H1 (cell line): ENCODE measurements at regions not wholly inside any gene's neighbourhood (a gene's known extent, or its start where the extent isn't known, plus 50 kb on each side); places are given as distances from the start of the nearest gene placed in this dataset.

Source experiments
- CTCF ChIA-PET: fragments of 300-600 bp; sonication (Branson Sonifier 250); formaldehyde crosslinking; loops from one replicate; lab custom pipeline; 2021; ENCODE audit not compliant: partially characterized antibody; lab: Charles Lee
- POLR2A ChIA-PET: fragments of 300-600 bp; sonication (Branson Sonifier 250); formaldehyde crosslinking; loops from one replicate; lab custom pipeline; 2021; ENCODE audit warnings: inconsistent platforms; ENCODE audit not compliant: partially characterized antibody; lab: Charles Lee
- DNase-seq, 2 experiments: peaks; one replicate each; pipeline versions ENCODE4 v3.0.0 to v3.0.0-alpha.2; 2010 to 2022; ENCODE audit warnings: low spot score in 2 of 2, low read depth in 1 of 2, mixed read lengths in 1 of 2
- FAIRE-seq: peaks from 2 replicates; lab custom pipeline; 2011; peaks lifted over from hg19 to GRCh38; lab: Jason Lieb, UNC
- H2AFZ ChIP-seq: 2 replicates; pipeline ENCODE4 v1.8.1; 2012; ENCODE audit warnings: low read length, inconsistent platforms
- H2AK5ac ChIP-seq: 2 replicates; pipeline ENCODE4 v1.6.1; 2013; ENCODE audit warnings: low read depth, low read length
- H2BK120ac ChIP-seq: replicated peaks from 2 replicates; pipeline ENCODE3; 2013; ENCODE audit warnings: low read depth, low read length, inconsistent platforms
- H2BK12ac ChIP-seq: 2 replicates; pipeline ENCODE4 v1.6.1; 2013; ENCODE audit warnings: low read depth, low read length
- H2BK15ac ChIP-seq: 2 replicates; pipeline ENCODE4 v1.6.1; 2013; ENCODE audit warnings: low read length
- H2BK20ac ChIP-seq: 2 replicates; pipeline ENCODE4 v1.6.1; 2013; ENCODE audit warnings: low read length
- H2BK5ac ChIP-seq: 2 replicates; pipeline ENCODE4 v1.6.1; 2013; ENCODE audit warnings: low read depth, low read length
- H3K14ac ChIP-seq: 2 replicates; pipeline ENCODE4 v1.6.1; 2013; ENCODE audit warnings: inconsistent platforms; ENCODE audit not compliant: insufficient read length
- H3K18ac ChIP-seq: 2 replicates; pipeline ENCODE4 v1.6.1; 2013; ENCODE audit warnings: low read length; ENCODE audit errors: extremely low read depth
- H3K23ac ChIP-seq: 2 replicates; pipeline ENCODE4 v1.6.1; 2013; ENCODE audit warnings: inconsistent platforms; ENCODE audit not compliant: insufficient read length
- H3K23me2 ChIP-seq: 2 replicates; pipeline ENCODE4 v1.6.1; 2013; ENCODE audit warnings: low read depth, low read length
- H3K27ac ChIP-seq: 2 replicates; pipeline ENCODE4 v1.6.1; 2011; ENCODE audit warnings: low read depth, low read length, inconsistent platforms
- H3K27me3 ChIP-seq, 4 experiments: replicated peaks in 1 of 4; 1 replicate in 1 of 4; 2 replicates in 3 of 4; pipeline versions ENCODE4 v1.6.1 to v1.8.1; 2011 to 2013; ENCODE audit warnings: low read length in 3 of 4, mild to moderate bottlenecking in 3 of 4, inconsistent platforms in 2 of 4, mixed read lengths in 2 of 4, moderate library complexity in 1 of 4; ENCODE audit not compliant: control insufficient read depth in 3 of 4, insufficient read depth in 3 of 4; ENCODE audit errors: extremely low read depth in 1 of 4
- H3K36me3 ChIP-seq, 4 experiments: 2 replicates each; pipeline versions ENCODE4 v1.6.1 to v1.8.1; 2011 to 2013; ENCODE audit warnings: mild to moderate bottlenecking in 4 of 4, low read length in 3 of 4, moderate library complexity in 2 of 4, control low read depth in 1 of 4, inconsistent platforms in 1 of 4; ENCODE audit not compliant: insufficient read depth in 4 of 4, control insufficient read depth in 2 of 4
- H3K4ac ChIP-seq: replicated peaks from 2 replicates; pipeline ENCODE3; 2013; ENCODE audit warnings: low read length, low read depth, mixed read lengths, inconsistent platforms; ENCODE audit not compliant: insufficient read length
- H3K4me1 ChIP-seq, 4 experiments: replicated peaks in 1 of 4; 1 replicate in 1 of 4; 2 replicates in 3 of 4; pipeline versions ENCODE4 v1.6.1 to v1.8.1; 2011 to 2013; ENCODE audit warnings: low read length in 3 of 4, inconsistent platforms in 2 of 4, mixed read lengths in 1 of 4; ENCODE audit not compliant: insufficient read depth in 4 of 4, control insufficient read depth in 3 of 4
- H3K4me2 ChIP-seq, 2 experiments: 2 replicates each; pipeline versions ENCODE4 v1.6.1 to v1.8.1; 2011 to 2013; ENCODE audit warnings: low read depth in 2 of 2, low read length in 2 of 2, control low read depth in 1 of 2, inconsistent platforms in 1 of 2, mild to moderate bottlenecking in 1 of 2; ENCODE audit not compliant: insufficient read depth in 1 of 2
- H3K4me3 ChIP-seq, 4 experiments: fragments of 200-600, 300-600 bp in 1 of 4; sonication (generic), shearing (Covaris generic), sonication (Bioruptor Twin) in 1 of 4; 2 replicates each; pipeline versions ENCODE4 v1.5.1 to v1.8.1; 2011 to 2016; ENCODE audit warnings: low read length in 4 of 4, low read depth in 3 of 4, control low read depth in 2 of 4, inconsistent platforms in 2 of 4, mild to moderate bottlenecking in 2 of 4, mixed read lengths in 1 of 4, moderate library complexity in 1 of 4; ENCODE audit not compliant: insufficient read depth in 2 of 4; ENCODE audit errors: extremely low read depth in 1 of 4
- H3K56ac ChIP-seq: replicated peaks from 2 replicates; pipeline ENCODE3; 2013; ENCODE audit warnings: low read depth, mild to moderate bottlenecking, mixed read lengths, low read length, inconsistent platforms; ENCODE audit not compliant: insufficient read length
- H3K79me1 ChIP-seq: 2 replicates; pipeline ENCODE4 v1.6.1; 2013; ENCODE audit warnings: low read depth, low read length, control low read depth
- H3K79me2 ChIP-seq, 2 experiments: 2 replicates each; pipeline versions ENCODE4 v1.6.1 to v1.8.1; 2012 to 2013; ENCODE audit warnings: low read length in 2 of 2, mild to moderate bottlenecking in 2 of 2, inconsistent platforms in 1 of 2; ENCODE audit not compliant: insufficient read depth in 2 of 2, control insufficient read depth in 1 of 2
- H3K9ac ChIP-seq, 4 experiments: replicated peaks in 1 of 4; 1 replicate in 1 of 4; 2 replicates in 3 of 4; pipeline versions ENCODE4 v1.6.1 to v1.8.1; 2011 to 2013; ENCODE audit warnings: low read depth in 3 of 4, low read length in 3 of 4, control low read depth in 2 of 4, mild to moderate bottlenecking in 2 of 4, moderate library complexity in 2 of 4, inconsistent platforms in 1 of 4; ENCODE audit errors: extremely low read depth in 1 of 4
- H3K9me3 ChIP-seq, 2 experiments: 2 replicates each; pipeline versions ENCODE4 v1.6.1 to v1.8.1; 2012 to 2013; ENCODE audit warnings: mild to moderate bottlenecking in 2 of 2, moderate library complexity in 2 of 2, control low read depth in 1 of 2, inconsistent platforms in 1 of 2, low read depth in 1 of 2, low read length in 1 of 2, mixed read lengths in 1 of 2; ENCODE audit not compliant: insufficient read depth in 2 of 2
- H4K20me1 ChIP-seq, 2 experiments: replicated peaks in 1 of 2; 2 replicates each; pipeline versions ENCODE3 to v1.8.1; 2011 to 2013; ENCODE audit warnings: inconsistent platforms in 2 of 2, low read length in 2 of 2, mild to moderate bottlenecking in 1 of 2; ENCODE audit not compliant: insufficient read depth in 2 of 2, control insufficient read depth in 1 of 2
- H4K5ac ChIP-seq: 2 replicates; pipeline ENCODE4 v1.6.1; 2013; ENCODE audit warnings: low read length, low read depth, mixed read lengths, inconsistent platforms; ENCODE audit not compliant: insufficient read length
- H4K8ac ChIP-seq: 2 replicates; pipeline ENCODE4 v1.8.0; 2013; ENCODE audit warnings: mild to moderate bottlenecking, moderate library complexity, low read length, inconsistent platforms; ENCODE audit not compliant: insufficient read depth; ENCODE audit errors: extremely low read depth
- H4K91ac ChIP-seq: replicated peaks from 2 replicates; pipeline ENCODE3; 2013; ENCODE audit warnings: low read length, mixed read lengths, inconsistent platforms; ENCODE audit not compliant: insufficient read length
- CHD2 ChIP-seq: IDR thresholded peaks from 2 replicates; pipeline ENCODE4 v1.6.1; 2012; ENCODE audit warnings: low read length, improper control_type of control experiment
- EGR1 ChIP-seq: IDR thresholded peaks from 2 replicates; pipeline ENCODE4 v1.6.1; 2011; ENCODE audit warnings: low read depth, low read length, borderline replicate concordance
- GABPA ChIP-seq: IDR thresholded peaks from 2 replicates; pipeline ENCODE4 v1.6.1; 2011; ENCODE audit warnings: mild to moderate bottlenecking, low read length, moderate library complexity, borderline replicate concordance; ENCODE audit not compliant: insufficient read depth
- GTF2F1 ChIP-seq: IDR thresholded peaks from 2 replicates; pipeline ENCODE4 v1.6.1; 2012; ENCODE audit warnings: low read depth, low read length, improper control_type of control experiment, borderline replicate concordance
- JUND ChIP-seq: IDR thresholded peaks from 2 replicates; pipeline ENCODE4 v1.6.1; 2011; ENCODE audit warnings: mild to moderate bottlenecking, improper control_type of control experiment, low read length
- TAF1 ChIP-seq: IDR thresholded peaks from 2 replicates; pipeline ENCODE4 v1.6.1; 2011; ENCODE audit warnings: mild to moderate bottlenecking, low read depth, low read length
- TEAD4 ChIP-seq: IDR thresholded peaks from 2 replicates; pipeline ENCODE4 v1.6.1; 2012; ENCODE audit warnings: low read depth, low read length, inconsistent platforms, mixed read lengths
- WGBS, 2 experiments: shearing (Covaris generic) in 1 of 2; methylation state at CpG; one replicate each; pipeline versions ENCODE4 v1.1.6 to v1.1.7; 2013 to 2015; ENCODE audit warnings: low lambda C conversion rate in 2 of 2, mixed read lengths in 2 of 2, inconsistent platforms in 1 of 2, low coverage in 1 of 2, missing lambda C conversion rate in 1 of 2; ENCODE audit not compliant: insufficient replicate concordance in 2 of 2, insufficient coverage in 1 of 2, insufficient read length in 1 of 2; ENCODE audit errors: extremely low coverage in 1 of 2, missing lambda C conversion rate in 1 of 2; 5-methylcytosine and 5-hydroxymethylcytosine counted together
- TF ChIP-seq, protein P1 (sequence below): IDR thresholded peaks from 2 replicates; pipeline ENCODE4 v1.6.1; 2012; ENCODE audit warnings: inconsistent platforms
- TF ChIP-seq, protein P2 (sequence below): IDR thresholded peaks from 2 replicates; pipeline ENCODE4 v1.6.1; 2011; ENCODE audit warnings: low read depth, mild to moderate bottlenecking, low read length; ENCODE audit not compliant: insufficient read depth

- Histone ChIP-seq H4K5ac (no peak overlapping the region), H2BK12ac (no peak overlapping the region), H3K4me3 (no peak overlapping the region), H3K36me3 (no peaks in the 10 kb centered on the region), H3K27me3 (no peaks in the 10 kb centered on the region), H2BK5ac (no peak overlapping the region), H2BK20ac (no peak overlapping the region), H3K79me2 (no peaks in the 10 kb centered on the region), H3K14ac (no peak overlapping the region), H3K4me2 (no peak overlapping the region), H2AK5ac (no peak overlapping the region), H2BK15ac (no peak overlapping the region), H2BK120ac (no peak overlapping the region), H2AFZ (no peak overlapping the region), H3K23me2 (no peaks in the 10 kb centered on the region; the same call in 1 of the 2 replicates), H3K79me1 (no peaks in the 10 kb centered on the region), H4K8ac (no peak overlapping the region), H4K91ac (no peak overlapping the region), H3K56ac (no peak overlapping the region), H3K18ac (no peak overlapping the region), H3K23ac (no peak overlapping the region), H3K27ac (no peak overlapping the region), H3K9ac (no peak overlapping the region), H3K4ac (no peak overlapping the region), H3K4me1 (no peaks in the 10 kb centered on the region), H4K20me1 (no peaks in the 10 kb centered on the region), H3K9me3 (no peaks in the 10 kb centered on the region)
- ChIA-PET POLR2A (interaction anchor here (0.6 kb wide), 1 partner anchor 240 kb away, joined by 3 read pairs; no protein-coding TSS in a partner anchor), CTCF (no interaction called here)
- WGBS, 2 experiments, result 89% methylated on average over 2 of the region's 2 CpGs; no CpG with 5 or more reads in 1 of the 2 experiments
- DNase-seq (no peak), FAIRE-seq (no peak)
- TF ChIP-seq GABPA (no peak), TEAD4 (no peak), TAF1 (no peak), GTF2F1 (no peak), CHD2 (no peak), EGR1 (no peak), JUND (no peak)
- TF ChIP-seq, protein P1, sequence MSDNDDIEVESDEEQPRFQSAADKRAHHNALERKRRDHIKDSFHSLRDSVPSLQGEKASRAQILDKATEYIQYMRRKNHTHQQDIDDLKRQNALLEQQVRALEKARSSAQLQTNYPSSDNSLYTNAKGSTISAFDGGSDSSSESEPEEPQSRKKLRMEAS, result no peak
- TF ChIP-seq, protein P2, sequence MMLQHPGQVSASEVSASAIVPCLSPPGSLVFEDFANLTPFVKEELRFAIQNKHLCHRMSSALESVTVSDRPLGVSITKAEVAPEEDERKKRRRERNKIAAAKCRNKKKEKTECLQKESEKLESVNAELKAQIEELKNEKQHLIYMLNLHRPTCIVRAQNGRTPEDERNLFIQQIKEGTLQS, result no peak
Observed at GRCh38 chrY:19268331-19268730, 476.2 kb downstream of the KDM5D start.
